Fibroblast of the conjunctiva (primary cell): ENCODE measurements at regions not wholly inside any gene's neighbourhood (a gene's known extent, or its start where the extent isn't known, plus 50 kb on each side); places are given as distances from the start of the nearest gene placed in this dataset.
"Not testable (repeated sequence)": the region's sequence is repeated elsewhere in the genome, so short reads cannot be mapped to it uniquely, and the experiment has no call there.

Experiments used
- DNase-seq: peaks from one replicate; pipeline ENCODE4 v3.0.0-alpha.2; 2010; ENCODE audit warnings: low read depth

DNA sequence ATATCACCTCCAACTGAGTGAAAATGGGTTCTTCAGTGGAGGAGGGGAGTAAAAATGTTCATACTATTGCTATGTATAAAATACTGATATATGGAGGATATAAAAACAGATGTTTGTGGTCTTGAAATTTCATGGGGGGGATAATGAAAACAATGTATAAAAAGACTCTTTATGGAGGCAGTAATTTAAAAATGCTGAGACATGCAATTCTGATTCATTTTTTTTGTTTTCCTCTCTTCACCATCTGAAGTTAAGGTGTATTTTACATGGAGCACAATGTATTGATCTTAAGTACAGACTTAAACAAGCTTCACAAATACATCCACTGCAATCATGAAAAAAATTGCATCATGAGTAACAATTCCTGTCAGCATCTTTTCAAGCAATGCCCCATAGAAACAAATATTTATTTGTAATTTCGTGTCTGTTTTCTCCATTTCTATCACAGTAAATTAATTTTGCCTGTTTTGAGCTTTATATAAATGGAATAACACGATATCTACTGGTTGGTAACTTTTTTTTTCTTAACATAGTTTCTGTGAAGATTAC, 393.2 kb upstream of the ZNF804A start:
- no peak for DNase-seq

DNA sequence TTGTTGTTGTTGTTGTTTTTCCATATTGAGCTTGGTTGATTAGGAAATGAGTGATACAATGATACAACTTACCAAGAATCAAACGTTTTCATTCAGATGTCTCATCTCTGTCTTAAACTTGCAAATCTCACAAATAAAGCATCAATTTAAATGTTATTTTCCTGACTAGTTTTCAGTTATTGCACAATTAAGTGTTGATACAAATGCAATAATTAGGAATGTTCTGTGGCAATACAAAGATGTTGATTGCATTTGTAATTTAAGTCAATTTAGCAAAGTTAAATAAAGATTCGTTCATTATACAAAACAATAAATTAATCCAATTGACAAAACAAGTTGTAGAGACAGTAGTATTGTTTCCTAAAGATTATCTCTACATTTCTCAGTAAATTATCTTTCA, 392.3 kb upstream of the ZNF804A start:
- DNase-seq = no peak

DNA sequence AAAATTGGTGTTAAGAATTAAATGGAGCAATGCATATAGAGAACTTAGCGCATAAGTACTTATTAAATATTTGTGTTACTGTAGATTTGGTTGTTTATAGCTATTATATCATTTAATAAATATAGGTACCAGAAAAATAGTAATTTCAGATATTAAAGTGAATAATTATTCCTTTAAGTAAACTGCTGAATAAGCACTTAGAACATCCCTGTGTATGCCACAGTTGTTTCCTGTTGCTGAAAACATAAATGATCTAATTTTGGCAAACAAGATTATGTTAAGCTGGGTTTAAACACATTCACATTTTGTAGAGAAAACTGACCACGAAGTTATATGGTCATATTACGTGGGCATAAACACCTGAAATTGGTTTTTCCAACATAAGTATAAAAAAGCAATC, 388.0 kb upstream of the ZNF804A start:
- no peak for DNase-seq

DNA sequence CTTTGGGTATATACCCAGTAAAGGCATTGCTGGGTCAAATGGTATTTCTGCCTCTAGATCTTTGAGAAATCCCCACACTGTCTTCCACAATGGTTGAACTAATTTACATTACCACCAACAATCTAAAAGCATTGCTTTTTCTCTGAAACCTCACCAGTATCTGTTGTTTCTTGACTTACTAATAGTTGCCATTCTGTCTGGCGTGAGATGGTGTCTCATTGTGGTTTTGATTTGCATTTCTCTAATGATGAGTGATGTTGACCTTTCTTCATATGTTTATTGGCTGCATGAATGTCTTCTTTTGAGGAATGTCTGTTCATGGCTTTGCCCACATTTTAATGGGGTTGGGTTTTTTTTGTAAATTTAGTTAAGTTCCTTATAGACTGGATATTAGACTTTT, 382.6 kb upstream of the ZNF804A start:
- no peak for DNase-seq

DNA sequence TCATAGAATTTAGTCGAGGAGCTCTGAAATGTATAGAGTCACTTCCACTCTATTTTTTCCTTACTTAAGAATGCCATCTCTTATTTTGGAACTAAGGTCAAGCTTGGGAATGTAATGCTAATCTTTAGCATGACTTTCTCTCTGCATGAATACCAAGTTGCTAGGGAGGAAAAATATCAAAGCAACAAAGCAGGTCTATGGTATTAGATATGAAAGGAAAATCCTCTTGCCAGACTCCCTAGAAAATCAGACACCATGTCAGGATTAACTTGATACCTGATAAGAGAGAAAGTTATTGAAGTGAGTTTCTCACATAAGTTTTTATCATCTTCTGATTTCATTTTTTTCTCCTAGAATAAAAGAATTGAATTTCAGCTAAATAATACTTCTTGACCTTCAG, 341.7 kb upstream of the ZNF804A start:
- DNase-seq = no peak

DNA sequence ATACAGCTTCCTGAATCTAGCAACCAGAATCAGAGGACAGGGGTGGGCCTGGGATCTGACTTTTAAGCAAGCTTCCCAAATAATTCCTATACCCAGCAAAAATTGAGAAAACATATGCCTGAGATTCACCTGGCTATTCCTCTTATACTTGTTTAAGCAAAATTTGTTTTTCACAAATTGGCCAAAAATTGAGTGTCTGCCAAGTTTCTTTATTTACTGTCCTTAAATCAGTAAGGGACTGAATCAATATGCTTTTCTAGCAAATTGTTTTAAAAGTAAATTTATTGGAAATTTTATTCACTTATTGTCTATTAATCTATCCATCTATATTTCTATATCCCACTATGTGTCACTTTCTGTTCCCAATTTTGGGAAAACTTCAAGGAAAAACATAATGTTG, 337.0 kb upstream of the ZNF804A start:
- DNase-seq = no peak

DNA sequence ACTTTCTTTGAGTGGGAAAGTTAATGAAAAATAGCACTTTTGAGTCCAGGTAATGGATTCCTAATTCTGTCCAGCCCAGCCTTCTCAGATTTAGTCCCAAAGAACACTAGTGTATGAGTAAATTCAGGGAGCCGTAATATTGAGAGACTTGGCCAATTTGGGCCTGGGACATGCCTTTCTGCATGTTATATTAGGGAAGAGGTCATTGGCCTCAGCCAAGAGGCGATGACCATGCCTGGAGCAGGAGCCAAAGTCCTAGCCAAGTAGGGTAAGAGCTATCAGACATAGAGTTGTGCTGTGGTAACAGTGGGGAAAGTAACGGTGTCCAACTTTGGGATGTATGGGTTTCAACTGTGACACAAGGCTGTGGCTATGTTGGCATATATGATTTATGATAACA, 336.5 kb upstream of the ZNF804A start:
- DNase-seq = no peak

DNA sequence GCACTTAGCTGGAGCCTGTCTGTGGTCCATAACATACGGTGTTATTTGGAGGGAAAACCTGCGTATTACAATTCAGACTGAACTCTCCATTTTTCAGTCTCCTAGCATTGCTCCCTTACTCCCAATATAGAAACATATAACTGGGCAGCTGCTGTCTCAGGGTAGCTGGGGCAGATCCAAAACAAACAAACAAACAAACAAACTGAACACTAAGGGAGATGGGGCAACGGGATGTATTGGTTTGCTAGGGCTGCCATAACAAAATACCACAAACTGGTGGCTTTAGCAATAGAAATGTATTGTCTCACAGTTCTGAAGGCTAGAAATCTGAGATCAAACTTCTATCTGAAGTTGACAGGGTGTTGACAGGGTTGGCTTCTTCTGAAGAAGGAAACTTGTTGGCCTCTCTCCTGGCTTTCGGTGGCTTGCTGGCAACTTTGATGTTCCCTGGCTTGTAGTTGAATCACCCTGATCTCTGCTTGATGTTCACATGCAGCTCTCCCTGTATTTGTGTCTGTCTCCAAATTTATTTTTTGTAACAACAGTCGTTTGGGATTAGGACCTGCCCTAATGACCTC, 329.3 kb upstream of the ZNF804A start:
- DNase-seq = no peak

DNA sequence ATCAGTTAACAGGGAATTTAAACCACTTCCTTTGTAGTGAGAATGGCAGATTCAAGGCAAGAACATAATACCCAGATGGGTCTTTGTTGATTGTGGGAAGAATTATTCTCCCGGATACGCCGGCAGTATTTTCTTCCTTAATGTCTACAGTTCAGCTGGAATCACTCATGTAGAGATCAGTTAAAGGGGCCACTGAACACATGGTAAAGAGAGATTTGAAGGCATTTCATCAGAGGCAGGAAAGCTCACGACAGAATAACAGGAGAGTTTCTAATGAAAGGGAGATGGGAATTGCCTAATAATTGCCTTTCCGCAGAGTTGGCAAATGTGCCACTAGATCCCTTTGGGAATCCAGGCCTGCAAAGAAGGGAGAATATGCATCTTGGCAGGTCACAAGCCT, 327.7 kb upstream of the ZNF804A start:
- no peak for DNase-seq

DNA sequence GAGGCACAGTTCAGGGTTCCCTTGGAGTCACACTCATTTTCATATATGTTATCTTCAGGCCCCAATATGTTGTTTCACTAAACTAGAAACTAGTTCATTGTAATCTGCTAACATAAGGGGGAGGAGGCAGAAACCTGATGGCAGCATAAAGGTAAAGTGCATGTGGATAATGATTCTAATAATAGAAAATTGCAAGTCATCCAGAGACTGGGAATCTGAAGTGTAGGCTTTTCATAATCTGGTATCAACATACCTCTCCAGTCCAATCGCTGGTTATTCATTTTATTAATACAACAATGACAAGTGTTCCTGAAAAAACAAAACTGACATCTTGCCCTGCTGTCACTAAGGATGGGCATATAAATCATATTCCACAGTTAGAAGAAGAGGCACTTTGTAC, 326.3 kb upstream of the ZNF804A start:
- DNase-seq = no peak

DNA sequence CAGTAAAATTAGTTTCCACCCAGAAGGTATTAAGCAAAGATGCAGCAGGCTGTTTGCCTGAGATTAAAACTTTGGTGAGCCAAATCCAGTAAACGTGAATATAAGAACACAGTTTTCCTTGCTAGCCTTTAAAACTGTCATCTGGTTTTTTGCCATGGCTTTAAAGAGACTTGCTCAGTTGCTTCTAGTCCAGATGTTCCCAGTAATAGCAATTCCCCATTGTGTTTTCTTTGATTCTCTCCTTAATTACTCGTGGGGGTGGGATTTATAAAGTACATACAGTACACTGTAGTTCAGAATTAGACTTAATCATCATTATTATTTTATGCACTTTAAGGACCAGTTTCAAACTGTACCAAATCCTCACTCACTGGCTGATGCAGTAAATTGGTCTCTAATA, 303.5 kb upstream of the ZNF804A start:
- no peak for DNase-seq

DNA sequence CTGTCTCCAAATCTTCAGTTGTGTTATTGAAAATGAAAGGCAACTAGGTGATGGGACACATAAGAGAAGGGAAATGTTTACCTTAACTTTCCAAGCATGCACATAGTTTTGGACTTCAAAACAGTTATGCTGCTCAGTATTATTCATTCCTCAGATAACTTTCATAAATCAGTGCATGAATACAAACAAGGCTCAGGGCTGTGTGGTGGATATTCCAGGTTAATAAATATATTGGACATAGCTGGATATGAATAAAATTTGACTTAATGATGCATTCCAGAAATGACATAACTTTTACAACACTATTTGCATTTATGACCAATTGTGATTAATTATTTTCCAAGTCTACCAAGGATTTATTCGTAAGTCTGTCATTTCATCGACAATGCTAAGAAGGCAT, 301.2 kb upstream of the ZNF804A start:
- DNase-seq = no peak

DNA sequence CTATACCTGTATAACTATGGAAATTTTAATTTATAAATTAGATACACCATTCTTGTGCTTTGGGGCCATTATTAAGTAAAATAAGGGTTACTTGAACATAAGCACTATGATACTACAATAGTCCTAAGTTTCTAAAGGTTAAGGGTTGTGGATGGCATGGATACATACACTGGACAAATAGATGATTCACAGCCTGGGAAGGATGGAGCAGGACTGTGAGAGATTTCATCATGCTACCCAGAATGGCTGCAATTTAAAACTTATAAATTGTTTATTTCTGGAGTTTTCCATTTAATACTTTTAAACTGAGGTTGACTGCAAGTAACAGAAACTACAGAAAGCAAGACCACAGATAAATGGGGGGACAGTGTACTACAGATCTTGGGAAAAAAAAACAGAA, 295.8 kb upstream of the ZNF804A start:
- DNase-seq = no peak

DNA sequence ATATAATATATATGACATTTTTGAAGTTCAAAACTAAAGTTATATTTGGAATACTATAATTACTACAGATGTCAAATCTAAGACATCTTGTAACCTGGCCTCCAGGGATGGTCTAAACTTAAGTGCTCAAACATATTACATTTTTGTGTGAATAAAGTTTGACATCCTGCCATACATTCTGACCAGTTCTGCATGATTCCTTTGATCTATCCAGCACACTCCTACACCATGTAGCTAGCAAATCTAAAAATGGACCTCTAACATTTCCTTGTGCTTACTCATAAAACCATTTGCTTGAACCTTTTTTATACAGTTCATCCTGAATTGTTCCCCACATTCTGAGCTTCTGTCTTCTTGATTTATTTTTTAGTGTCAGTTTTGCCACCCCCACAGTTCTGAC, 294.3 kb upstream of the ZNF804A start:
- no peak for DNase-seq

DNA sequence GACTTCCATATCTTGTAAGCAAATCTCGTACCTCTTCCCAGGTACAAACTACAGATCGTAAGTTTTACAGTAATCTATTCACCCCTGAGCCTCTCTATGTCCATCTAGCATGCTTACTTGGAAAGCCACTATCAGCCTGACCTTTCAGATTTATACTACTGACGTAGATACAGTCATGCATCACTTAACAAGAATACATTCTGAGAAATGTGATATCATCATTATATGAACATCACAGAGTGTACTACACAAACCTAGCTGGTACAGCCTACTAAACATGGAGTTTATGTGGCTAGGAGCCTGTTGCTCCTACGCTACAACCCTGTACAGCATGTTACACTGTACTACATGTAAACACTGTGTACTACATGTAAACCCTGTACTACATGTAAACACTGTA, 293.2 kb upstream of the ZNF804A start:
- DNase-seq = no peak

DNA sequence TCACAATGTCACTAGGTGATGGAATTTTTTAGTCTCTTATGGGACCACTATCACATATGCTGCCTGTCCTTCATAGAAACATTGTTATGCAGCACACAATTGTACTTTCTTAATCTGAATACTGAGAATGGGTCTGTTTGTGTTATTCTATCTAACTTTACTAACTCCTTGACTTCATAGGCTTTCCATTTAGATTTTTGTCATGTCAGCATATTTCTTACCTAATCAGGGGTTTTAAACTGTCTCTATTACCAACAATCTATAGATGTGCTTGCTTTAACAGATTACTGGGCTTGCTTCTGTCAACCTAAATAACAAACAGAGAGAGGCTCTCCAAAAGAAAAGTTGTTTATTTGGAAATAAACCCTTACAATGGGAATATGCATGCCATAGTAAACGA, 289.6 kb upstream of the ZNF804A start:
- no peak for DNase-seq

DNA sequence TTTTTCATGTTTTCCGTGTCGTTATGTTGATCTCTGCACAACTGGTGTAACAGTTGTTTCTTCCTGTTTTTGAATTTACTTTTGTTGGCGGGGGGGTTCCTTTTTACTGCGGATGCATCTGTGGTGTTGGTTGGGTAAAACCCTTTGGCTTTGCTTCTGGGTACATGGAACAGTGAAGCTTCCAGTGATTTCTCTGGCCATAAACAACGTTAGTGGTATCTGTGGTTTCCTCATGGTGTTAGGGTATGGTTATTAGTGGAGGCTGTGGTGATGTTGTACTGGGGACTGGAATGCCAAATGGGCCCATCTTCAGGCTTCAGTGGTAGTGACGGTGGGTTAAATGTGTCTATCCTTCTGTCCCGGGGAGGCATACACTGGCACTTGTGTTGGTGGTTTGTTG, 285.4 kb upstream of the ZNF804A start:
- DNase-seq = no peak

DNA sequence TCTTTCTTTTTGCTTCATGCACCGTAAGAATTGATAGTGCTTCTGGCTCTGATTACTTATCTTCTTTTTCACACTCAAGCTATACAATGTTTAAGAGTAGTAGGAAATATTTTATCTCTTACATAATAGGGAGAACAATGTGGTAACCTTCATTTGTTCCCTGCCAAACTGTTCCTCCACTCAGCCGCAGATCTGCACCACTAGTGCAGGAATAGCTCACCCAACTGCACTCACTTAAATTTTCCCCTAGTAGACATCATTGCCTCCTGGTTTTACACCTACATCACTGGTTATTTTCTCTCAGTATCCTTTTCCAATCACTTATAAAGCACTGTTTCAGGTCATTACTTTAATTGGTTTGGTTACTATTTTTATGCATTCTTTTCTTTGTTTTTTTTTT, 283.5 kb upstream of the ZNF804A start:
- no peak for DNase-seq

DNA sequence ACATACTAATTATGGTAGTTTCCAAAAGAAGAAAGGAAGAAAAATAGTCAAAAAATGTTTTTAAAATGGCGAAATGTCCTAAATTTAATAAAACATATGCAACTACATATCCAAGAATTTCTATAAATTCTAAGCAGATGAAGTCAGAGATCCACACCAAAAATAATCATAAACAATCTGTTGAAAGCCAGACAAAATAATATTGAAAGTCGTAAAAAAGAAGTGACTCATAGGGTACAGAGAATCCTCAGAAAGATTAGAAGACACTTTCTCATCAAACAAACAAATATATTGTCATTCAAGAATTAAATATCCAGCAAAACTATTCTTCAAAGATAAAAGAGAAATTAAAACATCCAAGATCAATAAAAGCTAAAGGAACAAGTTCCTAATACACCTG, 281.4 kb upstream of the ZNF804A start:
- no peak for DNase-seq

DNA sequence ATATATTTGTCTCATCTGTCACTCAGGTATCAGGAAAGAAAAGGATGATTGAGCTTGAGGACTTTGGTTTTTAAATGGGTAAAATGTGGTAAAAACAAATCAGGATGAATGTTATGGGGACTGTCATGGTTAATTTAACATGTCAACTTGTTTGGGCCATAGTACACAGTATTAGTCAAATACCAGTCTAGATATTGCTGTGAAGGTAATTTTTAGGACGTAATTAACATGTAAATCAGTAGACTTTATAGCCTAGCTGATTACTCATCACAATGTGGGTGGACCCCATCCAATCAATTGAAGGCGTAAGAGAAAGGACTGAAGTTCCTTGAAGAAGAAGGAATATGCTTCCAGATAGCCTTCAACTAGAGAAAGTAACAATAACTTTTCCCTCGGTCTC, 275.7 kb upstream of the ZNF804A start:
- DNase-seq = no peak

DNA sequence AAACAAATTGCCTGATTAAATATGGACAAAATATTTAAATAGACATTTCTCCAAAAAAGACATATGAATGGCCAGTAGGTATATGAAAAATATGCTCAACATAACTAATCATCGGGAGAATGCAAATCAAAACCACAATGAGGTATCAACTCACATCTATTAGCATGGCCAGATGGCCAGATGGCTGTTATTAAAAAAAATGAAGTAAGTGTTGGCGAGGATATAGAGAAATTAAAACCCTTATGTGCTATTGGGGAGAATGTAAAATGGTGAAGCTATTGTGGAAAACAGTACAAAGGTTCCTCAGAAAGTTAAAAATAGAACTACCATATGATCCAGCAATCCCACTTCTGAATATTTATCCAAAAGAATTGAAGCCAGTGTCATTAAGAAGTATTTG, 272.3 kb upstream of the ZNF804A start:
- no peak for DNase-seq

DNA sequence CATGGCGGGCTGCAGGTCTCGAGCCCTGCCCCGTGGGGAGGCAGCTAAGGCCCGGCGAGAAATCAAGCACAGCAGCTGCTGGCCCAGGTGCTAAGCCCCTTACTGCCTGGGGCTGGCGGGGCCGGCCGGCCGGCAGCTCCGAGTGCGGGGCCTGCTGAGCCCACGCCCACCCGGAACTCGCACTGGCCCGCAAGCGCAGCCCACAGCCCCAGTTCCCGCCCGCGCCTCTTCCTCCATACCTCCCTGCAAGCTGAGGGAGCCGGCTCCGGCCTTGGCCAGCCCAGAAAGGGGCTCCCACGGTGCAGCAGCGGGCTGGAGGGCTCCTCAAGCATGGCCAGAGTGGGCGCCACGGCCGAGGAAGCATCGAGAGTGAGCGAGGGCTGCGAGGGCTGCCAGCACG, 270.5 kb upstream of the ZNF804A start:
- DNase-seq = not testable (repeated sequence)

DNA sequence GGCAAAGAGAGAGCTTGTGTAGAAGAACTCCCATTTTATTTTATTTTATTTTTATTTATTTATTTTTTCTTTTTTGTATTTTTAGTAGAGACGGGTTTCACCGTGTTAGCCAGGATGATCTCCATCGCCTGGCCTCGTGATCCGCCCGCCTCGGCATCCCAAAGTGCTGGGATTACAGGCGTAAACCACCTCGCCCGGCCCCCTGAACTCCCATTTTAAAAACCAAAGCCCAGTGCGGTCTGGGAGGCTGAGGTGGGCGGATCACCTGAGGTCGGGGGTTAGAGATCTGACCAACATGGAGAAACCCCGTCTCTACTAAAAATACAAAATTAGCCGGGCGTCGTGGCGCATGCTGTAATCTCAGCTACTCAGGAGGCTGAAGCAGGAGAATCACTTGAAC, 267.8 kb upstream of the ZNF804A start:
- DNase-seq = not testable (repeated sequence)

DNA sequence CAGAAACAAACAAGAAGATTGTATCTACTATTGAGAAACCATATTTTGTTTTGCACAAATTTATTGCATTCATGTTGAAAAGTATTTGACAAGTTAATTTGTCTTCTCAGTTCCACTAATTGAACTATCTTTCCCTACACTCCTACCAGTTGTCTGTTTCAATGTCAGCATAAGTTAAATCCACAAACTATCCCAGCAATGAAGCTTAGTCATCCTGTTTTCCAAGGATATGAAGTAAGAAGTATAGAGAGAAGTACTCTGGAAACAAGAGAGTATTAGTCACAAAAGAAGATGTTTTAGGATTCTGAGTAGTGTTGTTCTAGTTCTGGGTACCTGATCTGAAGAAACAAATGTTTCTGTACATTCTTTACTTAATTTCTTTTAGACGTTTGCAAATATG, 261.6 kb upstream of the ZNF804A start:
- no peak for DNase-seq

DNA sequence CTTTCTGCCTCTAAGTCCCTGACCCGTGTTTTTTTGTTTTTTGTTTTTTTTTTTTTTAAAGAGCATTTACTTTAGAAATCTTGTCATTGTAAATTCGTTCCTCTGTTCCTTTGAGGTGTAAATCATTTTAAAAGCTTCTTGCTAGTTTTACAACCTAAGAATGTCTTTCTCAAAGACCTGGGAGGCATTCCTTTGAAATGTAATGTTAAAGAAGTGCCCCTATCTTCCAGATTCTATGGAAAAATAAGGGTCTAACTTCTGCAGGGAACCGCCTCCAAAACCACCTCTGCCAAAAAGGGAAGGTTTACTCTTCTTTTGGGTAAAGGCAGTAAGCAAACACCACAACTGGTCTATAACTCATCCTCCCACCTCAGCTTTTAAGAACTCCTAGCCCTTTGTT, 259.6 kb upstream of the ZNF804A start:
- no peak for DNase-seq
